Stimulated activated naive CD8-positive, alpha-beta T cell treated with anti-CD3 and anti-CD28 coated beads, Interleukin-15, Interleukin-2, amounts not matched to agents 100 ng/mL and 50 ng/mL, for 24 hours (primary cell): ENCODE measurements at regions not wholly inside any gene's neighbourhood (a gene's known extent, or its start where the extent isn't known, plus 50 kb on each side); places are given as distances from the start of the nearest gene placed in this dataset.
A peak's percentile ranks its signal among the peaks of the same experiment; 100 is the strongest.

Experiments used
- H3K27ac Mint-ChIP-seq: one replicate; pipeline ENCODE4 v1.8.0; 2021; ENCODE audit warnings: mild to moderate bottlenecking, mixed read lengths
- H3K27me3 Mint-ChIP-seq: one replicate; pipeline ENCODE4 v1.8.0; 2021; ENCODE audit warnings: mixed read lengths
- H3K36me3 Mint-ChIP-seq: one replicate; pipeline ENCODE4 v1.8.0; 2021; ENCODE audit warnings: low read depth, mixed read lengths
- H3K4me1 Mint-ChIP-seq: one replicate; pipeline ENCODE4 v1.8.0; 2021; ENCODE audit warnings: low read depth, mixed read lengths
- H3K4me3 Mint-ChIP-seq: one replicate; pipeline ENCODE4 v1.8.0; 2021; ENCODE audit warnings: mild to moderate bottlenecking, mixed read lengths
- H3K9me3 Mint-ChIP-seq: one replicate; pipeline ENCODE4 v1.8.0; 2021; ENCODE audit warnings: mixed read lengths

DNA sequence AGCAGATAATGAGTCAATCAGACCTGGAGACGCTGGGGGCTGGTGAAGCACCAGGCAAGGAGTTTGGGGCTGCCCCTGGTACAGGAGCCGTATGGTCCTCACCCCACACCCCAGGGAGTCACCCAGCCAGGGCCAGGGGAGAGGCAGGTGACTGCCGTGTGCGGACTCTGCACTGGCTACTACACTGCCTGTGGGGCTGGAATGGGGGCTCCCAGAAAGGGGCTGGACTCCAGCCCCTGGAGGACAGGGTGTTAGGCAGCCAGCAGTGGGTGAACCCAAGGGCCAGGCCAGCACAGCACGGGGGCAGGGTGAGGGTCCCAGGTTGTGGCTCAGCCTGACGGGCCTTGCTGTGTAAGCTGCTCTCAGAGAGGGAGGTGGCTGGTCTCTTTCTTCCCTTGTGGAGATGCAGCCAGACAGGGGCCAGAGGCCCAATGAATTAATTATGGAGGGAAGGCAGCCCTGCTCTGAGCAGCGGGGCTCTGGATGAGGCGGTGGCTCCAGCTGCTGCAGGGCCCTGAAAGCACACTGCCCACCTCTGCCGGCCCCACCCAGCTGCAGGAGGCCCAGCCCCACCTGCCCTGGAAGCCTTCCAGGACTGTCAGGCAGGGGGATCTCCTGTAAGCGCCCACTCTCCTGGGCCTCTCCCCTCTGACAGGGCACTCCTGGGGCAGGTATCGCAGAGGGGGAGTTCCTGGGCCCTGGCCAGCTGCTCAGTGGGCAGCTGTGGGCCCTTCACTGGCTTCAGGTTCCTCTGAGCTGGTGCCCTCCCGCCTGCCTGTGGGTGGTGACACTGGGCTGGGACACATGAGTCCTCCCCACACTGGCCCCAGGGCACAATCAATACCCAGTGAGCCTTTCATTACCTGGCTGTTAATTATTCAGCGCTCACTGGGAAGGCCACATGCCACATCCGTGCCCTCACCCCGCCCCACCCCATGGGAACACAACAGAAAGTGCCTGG, 142.5 kb upstream of the C14orf180 start:
- H3K4me3 Mint-ChIP-seq = no peak overlapping the region

DNA sequence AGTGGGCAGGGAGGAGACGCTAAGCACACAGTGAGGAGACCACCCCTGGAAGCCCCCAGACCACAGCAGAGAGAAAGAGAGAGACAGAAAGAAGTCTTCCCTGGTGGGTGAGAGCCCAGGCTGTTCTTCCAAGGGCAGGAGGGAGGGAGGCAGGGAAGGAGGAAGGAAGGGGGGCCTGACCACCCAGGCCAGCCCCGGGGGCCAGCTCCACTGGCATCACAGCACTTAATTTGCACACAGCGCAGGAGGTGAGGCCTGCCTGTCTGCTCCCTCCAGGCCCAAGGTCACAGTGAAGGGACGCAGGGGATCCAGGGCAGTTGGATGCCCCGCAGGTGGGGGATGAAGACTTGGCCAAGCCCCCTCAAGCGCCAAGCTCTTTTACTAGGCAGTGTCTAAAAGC, 141.9 kb upstream of the C14orf180 start:
- Mint-ChIP-seq H3K27ac (no peak overlapping the region), H3K36me3 (no peaks in the 10 kb centered on the region), H3K9me3 (no peaks in the 10 kb centered on the region), H3K27me3 (no peaks in the 10 kb centered on the region), H3K4me1 (no peaks in the 10 kb centered on the region), H3K4me3 (no peak overlapping the region)

More for the DNA sequence above, 142.5 kb upstream of the C14orf180 start:
- Mint-ChIP-seq H3K4me1 (no peaks in the 10 kb centered on the region), H3K27me3 (no peaks in the 10 kb centered on the region), H3K36me3 (no peaks in the 10 kb centered on the region), H3K27ac (no peak overlapping the region), H3K9me3 (no peaks in the 10 kb centered on the region)

DNA sequence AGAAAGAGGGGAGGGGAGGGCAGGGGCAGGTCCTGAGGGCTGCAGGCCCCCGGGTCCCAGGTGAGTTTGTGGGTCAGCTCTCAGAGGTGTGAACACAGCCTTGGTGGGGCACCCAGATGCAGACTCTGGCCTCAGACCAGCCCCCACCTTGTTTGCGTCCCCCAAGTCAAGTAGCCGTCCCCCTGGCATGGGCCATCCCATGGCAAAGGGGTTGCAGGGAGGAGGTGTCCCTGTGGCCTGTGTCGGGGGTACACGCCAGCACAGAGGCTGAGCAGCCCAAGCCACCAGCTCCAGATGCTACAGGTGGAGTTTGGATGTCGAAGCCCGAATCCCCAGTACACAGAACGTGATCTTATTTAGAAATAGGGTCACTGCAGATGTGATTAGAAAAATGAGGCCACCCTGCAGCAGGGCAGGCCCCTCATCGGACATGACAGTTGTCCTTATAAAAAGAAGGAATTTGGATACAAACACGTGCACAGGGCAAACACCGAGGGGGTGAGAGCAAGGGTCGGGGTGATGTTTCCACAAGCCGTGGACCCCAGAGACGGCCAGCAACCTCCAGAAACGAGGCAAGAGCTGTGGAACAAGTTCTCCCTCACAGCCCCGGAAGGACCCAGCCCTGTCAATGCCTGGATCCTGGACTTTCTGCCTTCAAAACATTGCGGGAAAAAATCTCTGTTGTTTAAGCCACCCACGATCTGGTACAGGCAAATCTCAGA, 141.2 kb upstream of the C14orf180 start:
- no peak overlapping the region for H3K27ac Mint-ChIP-seq
- H3K4me1 Mint-ChIP-seq = no peaks in the 10 kb centered on the region
- no peaks in the 10 kb centered on the region for H3K27me3 Mint-ChIP-seq
- H3K9me3 Mint-ChIP-seq = no peaks in the 10 kb centered on the region
- H3K36me3 Mint-ChIP-seq = no peaks in the 10 kb centered on the region
- H3K4me3 Mint-ChIP-seq = no peak overlapping the region

DNA sequence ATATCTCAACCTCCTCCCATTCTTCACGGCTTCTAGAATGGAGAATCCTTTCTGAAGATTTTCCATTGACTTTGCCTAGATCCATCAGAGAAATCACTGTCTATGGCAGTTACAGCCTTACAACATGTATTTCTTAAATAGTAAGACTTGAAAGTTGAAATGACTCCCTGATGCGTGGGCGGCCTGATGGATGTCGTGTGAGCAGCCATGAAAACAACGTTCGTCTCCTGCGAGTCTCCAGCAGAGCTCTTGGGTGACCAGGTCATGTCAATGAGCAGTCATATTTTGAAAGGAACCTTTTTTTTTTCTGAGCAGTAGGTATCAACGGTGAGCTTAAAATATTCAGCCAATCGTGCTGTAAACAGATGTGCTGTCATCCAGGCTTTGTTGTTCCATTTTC, 139.9 kb upstream of the C14orf180 start:
- no peaks in the 10 kb centered on the region for H3K27me3 Mint-ChIP-seq
- H3K27ac Mint-ChIP-seq = no peak overlapping the region
- H3K36me3 Mint-ChIP-seq = no peaks in the 10 kb centered on the region
- H3K4me3 Mint-ChIP-seq = no peak overlapping the region
- peaks cover 5% of the 10 kb centered on the region for H3K9me3 Mint-ChIP-seq
- no peaks in the 10 kb centered on the region for H3K4me1 Mint-ChIP-seq

DNA sequence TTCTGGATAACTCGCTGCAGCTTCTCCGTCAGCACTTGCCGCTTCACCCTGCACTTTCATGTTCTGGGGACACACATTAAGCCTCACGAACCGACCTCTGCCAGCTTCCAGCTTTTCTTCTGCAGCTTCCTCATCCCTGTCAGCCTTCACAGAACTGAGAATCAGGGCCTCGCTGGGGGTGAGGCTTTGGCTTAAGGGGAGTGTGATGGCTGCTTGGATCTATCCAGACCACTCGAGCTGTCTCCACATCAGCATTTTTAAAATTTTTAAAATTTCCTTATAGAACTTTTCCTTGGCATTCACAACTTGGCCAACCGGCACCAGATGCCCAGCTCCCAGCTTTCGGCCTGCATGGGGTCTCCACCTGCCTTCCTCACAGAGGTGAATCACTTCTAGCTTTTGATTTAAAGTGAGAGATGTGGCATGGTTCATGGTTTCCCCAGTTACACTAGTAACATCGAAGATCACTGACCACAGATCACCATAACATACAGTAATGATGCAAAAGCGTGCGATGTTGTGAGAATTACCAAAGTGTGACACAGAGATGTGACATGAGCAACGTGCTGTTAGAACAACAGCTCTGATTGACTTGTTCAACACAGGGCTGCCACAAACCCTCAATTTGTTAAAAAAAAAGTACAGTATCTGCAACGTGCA, 139.1 kb upstream of the C14orf180 start:
- Mint-ChIP-seq H3K27me3 (no peaks in the 10 kb centered on the region), H3K4me3 (no peak overlapping the region), H3K4me1 (no peaks in the 10 kb centered on the region), H3K9me3 (peaks cover 5% of the 10 kb centered on the region), H3K27ac (no peak overlapping the region), H3K36me3 (no peaks in the 10 kb centered on the region)

DNA sequence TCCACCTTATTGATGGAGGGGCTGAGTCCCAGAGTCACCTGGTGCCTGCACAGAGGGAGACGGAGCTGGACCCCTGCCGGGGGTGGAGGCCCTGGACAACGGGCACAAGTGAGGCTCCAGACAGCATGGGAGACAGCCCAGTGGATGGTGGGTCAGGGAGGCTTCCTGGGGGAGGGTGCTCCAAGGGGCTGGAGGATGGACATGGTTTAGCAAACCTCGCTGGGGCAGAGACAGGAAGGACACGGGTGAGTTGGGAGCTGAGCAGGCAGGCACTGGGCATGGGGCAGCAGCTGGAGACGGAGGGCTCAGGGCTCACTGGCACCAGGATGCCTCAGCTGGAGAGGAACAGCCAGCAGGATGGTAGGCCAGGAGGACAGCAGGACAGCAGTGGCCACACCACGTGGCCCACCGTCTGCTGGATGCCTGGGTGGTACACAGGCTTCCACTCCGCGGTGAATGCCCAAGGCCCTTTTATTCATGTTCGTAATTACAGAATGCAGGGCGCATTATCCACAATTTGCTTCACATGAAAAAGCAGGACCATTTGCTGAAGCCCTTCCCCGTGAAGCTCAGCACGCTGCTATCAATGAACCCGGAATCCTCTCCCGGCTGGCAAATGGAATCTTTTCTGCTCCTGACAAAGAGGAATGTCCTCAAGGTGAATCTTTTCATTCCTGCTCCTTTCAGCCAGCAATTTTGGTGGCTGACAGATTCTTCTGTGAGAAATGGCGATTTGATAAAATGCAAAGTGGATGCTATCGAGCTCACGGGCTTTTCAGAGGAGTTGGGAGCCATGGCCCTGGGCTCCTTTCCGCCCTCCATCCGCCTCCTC, 138.1 kb upstream of the C14orf180 start:
- no peak overlapping the region for H3K4me3 Mint-ChIP-seq
- no peaks in the 10 kb centered on the region for H3K27me3 Mint-ChIP-seq
- H3K9me3 Mint-ChIP-seq = peaks cover 5% of the 10 kb centered on the region
- no peaks in the 10 kb centered on the region for H3K36me3 Mint-ChIP-seq
- H3K4me1 Mint-ChIP-seq = no peaks in the 10 kb centered on the region
- no peak overlapping the region for H3K27ac Mint-ChIP-seq

DNA sequence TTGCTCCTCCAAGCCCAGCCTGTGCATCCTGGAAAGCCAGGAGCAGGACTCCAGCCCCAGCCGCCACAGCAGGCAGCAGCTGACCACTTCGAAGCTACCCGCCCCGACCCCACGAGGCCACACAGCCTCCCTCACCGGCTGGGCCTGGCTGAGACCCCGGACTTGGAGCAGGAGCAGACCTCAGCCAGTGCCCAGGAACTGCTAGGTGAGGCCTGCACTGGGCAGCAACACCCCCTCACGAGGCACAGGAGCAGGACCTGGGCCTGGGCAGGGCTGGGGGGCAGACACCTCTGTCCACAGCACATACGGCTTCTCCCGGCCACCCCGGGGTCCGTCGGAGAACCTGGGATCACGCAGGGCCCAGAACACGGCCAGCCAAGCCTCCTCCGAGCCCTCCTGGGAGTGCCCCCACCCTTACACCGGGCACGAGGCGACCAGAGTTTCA, 137.4 kb upstream of the C14orf180 start:
- Mint-ChIP-seq H3K36me3 (no peaks in the 10 kb centered on the region), H3K9me3 (peaks cover 5% of the 10 kb centered on the region), H3K27ac (no peak overlapping the region)

DNA sequence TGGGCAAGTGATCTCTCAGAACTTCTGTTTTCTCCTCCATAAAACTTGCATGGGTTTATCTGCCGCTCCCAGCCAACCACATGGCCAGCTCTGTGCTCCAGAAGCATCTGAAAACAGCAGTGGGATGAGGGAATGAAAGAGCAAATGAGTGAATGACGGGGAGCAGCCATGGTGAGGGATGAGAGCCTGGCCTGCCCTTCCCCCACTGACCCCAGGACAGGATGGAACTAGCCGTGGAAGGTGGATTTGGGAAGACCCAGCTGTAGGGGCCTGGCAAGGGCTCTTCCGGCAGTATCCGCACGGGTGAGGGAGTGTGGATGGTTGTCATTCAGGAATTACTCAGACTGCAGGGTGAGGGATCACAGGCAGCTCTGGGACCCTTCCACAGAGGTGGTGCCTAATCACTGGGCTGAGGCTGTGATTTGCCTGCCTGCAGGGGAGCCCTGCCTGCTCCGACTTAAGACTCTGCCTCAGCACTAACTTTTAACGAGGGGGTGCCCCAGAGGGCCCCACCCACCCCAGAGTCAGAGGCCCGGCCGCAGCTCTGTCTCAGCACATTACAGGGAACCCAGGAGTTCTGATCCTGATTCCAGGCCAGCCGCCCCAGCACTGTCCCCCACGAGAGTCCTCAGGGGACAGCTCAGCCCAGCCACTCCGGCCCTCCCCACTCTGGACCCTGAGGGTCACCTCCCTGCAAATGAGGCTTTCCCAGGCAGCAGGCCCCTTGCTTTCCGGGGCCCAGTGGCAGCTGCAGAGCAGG, 136.8 kb upstream of the C14orf180 start:
- H3K4me3 Mint-ChIP-seq = no peak overlapping the region
- H3K4me1 Mint-ChIP-seq = no peaks in the 10 kb centered on the region
- H3K9me3 Mint-ChIP-seq = peaks cover 7% of the 10 kb centered on the region
- no peaks in the 10 kb centered on the region for H3K36me3 Mint-ChIP-seq
- no peak overlapping the region for H3K27ac Mint-ChIP-seq
- H3K27me3 Mint-ChIP-seq = peaks cover 5% of the 10 kb centered on the region

More for the DNA sequence above, 137.4 kb upstream of the C14orf180 start:
- H3K27me3 Mint-ChIP-seq = no peaks in the 10 kb centered on the region
- H3K4me1 Mint-ChIP-seq = no peaks in the 10 kb centered on the region
- H3K4me3 Mint-ChIP-seq = no peak overlapping the region

DNA sequence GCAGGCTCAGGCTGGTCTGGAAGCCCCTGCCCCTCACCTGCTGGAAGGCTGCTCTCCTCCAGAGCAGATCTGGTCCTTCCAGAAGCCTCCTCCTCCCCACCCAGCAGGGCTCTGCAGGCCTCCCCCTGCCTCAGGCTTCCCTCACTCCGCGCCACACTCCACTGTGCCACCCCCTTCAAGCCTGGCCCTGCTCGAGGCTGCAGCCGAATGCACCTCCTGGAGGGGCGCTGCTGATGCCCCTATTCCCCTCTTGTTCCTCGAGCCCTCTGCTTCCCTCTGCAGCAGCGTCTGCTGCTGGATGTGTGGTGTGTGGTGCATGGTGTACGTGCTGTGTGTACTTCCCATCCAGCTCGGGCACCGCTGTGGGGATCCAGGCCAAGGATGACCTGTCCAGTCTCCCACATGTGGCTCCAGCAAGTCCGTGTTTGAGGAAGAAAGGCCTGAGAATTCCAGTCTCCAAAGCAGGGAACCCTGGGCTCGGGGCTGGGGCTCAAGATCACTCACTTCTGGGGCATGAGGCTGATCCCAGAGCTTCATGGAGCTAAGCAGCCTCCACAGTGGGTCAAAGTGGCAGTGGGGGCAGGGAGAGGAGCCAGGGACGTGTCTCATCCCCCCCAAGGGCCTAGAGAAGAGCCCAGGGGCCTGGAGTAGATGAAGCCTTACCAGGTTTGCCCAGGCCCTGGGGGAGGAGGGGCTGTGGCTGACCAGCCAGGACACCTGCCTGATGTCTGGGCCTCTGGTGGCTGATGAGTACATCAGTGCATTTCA, 136.0 kb upstream of the C14orf180 start:
- Mint-ChIP-seq H3K36me3 (no peaks in the 10 kb centered on the region), H3K27ac (peak overlapping the region; percentile 84)

DNA sequence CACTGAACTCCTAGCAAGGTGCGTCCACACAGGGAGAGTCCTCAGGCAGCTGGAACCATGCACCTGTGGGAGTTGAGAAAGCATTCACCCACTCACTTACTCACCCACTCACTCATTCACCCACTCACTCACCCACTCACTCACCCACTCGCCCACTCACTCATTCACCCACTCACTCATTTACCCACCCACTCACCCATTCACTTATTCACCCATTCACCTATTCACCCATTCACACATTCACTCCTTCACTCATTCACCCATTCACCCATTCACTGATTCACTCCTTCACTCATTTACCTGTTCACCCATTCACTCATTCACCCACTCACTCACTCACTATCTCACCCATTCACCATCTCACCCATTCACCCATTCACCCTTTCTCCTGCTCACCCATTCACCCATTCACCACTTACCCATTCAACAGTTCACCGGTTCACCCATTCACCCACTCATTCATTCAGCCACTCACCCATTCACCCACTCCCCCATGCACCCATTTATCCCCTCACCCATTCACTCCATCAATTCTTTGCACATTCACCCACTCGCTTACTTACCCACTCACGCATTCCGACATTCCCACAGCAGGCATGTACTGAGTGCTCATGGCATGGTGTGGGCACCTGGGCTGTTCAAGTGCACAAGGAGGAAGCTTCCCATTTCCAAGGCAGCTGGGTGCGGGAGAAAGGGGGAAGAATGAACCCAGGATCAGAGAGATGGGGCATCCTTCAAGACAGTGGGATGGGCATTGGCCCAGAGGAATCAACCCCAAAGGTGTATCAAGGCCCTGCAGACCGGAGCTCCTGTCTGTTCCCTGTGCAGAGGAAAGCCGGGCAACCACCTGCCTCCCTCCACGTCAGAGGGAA, 135.2 kb upstream of the C14orf180 start:
- H3K4me3 Mint-ChIP-seq = no peak overlapping the region
- H3K36me3 Mint-ChIP-seq = no peaks in the 10 kb centered on the region
- H3K27ac Mint-ChIP-seq = peak overlapping the region; percentile 84
- peaks cover 18% of the 10 kb centered on the region for H3K9me3 Mint-ChIP-seq
- no peaks in the 10 kb centered on the region for H3K4me1 Mint-ChIP-seq
- peaks cover 20% of the 10 kb centered on the region for H3K27me3 Mint-ChIP-seq

More for the DNA sequence above, 136.0 kb upstream of the C14orf180 start:
- no peaks in the 10 kb centered on the region for H3K4me1 Mint-ChIP-seq
- no peak overlapping the region for H3K4me3 Mint-ChIP-seq
- H3K9me3 Mint-ChIP-seq = peaks cover 12% of the 10 kb centered on the region
- H3K27me3 Mint-ChIP-seq = peaks cover 13% of the 10 kb centered on the region

DNA sequence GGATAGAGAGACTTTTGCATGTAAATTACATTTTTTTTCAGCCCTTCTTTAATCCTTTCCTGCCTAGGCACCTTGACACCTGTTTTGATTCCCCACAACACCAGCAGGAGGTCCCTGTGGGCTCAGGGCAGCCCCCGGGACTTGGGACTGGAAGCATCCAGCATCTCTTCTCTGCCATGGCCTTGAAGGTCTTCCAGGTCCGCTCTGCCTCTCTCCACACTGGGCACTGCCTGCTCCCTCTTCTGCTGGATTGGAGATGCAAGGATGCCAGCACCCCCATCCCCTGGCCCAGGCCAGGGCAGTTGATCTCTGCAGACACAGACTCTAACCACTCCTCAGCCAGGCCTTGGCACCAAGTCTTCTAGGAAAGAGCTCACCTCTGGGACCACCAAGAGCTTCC, 134.5 kb upstream of the C14orf180 start:
- peaks cover 18% of the 10 kb centered on the region for H3K9me3 Mint-ChIP-seq
- no peak overlapping the region for H3K27ac Mint-ChIP-seq
- peaks cover 23% of the 10 kb centered on the region for H3K27me3 Mint-ChIP-seq
- H3K4me1 Mint-ChIP-seq = no peaks in the 10 kb centered on the region
- no peak overlapping the region for H3K4me3 Mint-ChIP-seq
- H3K36me3 Mint-ChIP-seq = no peaks in the 10 kb centered on the region

DNA sequence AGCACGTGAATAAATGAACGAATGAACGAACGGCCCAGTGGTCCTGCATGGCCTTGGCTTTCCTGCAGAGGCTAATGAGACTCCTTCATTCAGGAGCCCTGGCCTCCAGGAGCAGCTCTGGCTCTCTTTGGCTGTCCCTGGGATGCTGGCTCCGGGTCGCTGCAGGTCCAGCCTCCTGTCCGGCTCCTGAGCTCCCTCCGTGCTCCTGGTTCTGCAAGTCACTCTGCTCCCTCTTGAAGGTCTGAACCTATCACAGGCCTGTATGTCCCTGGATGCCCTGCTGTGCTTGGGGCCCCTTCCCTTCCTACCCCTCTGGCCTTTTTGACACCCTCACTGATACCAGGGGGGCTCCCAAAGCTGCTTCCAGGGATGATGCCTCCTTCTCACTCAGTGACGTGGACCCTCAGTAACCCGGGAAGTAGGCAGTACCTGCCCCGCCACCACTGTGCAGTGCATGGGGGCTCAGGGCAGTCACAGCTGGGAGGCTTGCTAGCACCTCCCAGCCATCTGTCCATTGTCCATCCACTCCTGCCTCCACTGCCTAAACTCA, 133.7 kb upstream of the C14orf180 start:
- no peaks in the 10 kb centered on the region for H3K4me1 Mint-ChIP-seq
- no peak overlapping the region for H3K27ac Mint-ChIP-seq
- no peaks in the 10 kb centered on the region for H3K36me3 Mint-ChIP-seq
- peaks cover 25% of the 10 kb centered on the region for H3K27me3 Mint-ChIP-seq
- H3K9me3 Mint-ChIP-seq = peaks cover 18% of the 10 kb centered on the region
- no peak overlapping the region for H3K4me3 Mint-ChIP-seq
